K562 (cell line): ENCODE measurements at regions not wholly inside any gene's neighbourhood (a gene's known extent, or its start where the extent isn't known, plus 50 kb on each side); places are given as distances from the start of the nearest gene placed in this dataset.

ENCODE experiments used
- MYC ChIP-seq, 2 experiments: fragments of 250-450 bp in 1 of 2; sonication (Bioruptor Pico) in 1 of 2; IDR thresholded peaks; 2 replicates each; pipeline versions ENCODE4 v1.5.1 to v1.6.1; 2012 to 2021; ENCODE audit warnings: low read depth in 2 of 2, borderline replicate concordance in 1 of 2, improper control_type of control experiment in 1 of 2, low read length in 1 of 2, mild to moderate bottlenecking in 1 of 2, moderate library complexity in 1 of 2
- NRF1 ChIP-seq, 2 experiments: fragments of 450-650 bp; IDR thresholded peaks in 1 of 2; conservative IDR thresholded peaks in 1 of 2; 2 replicates each; pipeline ENCODE4 v1.6.1; 2014; ENCODE audit warnings: mild to moderate bottlenecking in 2 of 2
- PHF8 ChIP-seq: fragments of 200-600 bp; sonication (generic); IDR thresholded peaks from 2 replicates; pipeline ENCODE4 v1.6.1; 2012; ENCODE audit warnings: mixed run types, mild to moderate bottlenecking, inconsistent platforms, low read length, moderate library complexity, borderline replicate concordance
- POLR2A ChIP-seq: fragments of 450-650 bp; conservative IDR thresholded peaks from 2 replicates; pipeline ENCODE4 v1.6.1; 2016
- REST ChIP-seq, 2 experiments: fragments of 450-650 bp; formaldehyde crosslinking in 1 of 2; IDR thresholded peaks; 2 replicates each; pipeline versions ENCODE4 v1.4.0 to v1.6.1; 2014 to 2020; ENCODE audit warnings: mild to moderate bottlenecking in 2 of 2, borderline replicate concordance in 1 of 2, low read depth in 1 of 2
- SAFB ChIP-seq: fragments of 200-400 bp; formaldehyde crosslinking; IDR thresholded peaks from 2 replicates; pipeline ENCODE4 v1.6.1; 2017; ENCODE audit warnings: low read depth, low read length, borderline replicate concordance
- ZNF76 ChIP-seq: fragments of 250-450 bp; sonication (Bioruptor Pico); IDR thresholded peaks from 2 replicates; pipeline ENCODE4 v1.4.0; 2020; ENCODE audit warnings: mild to moderate bottlenecking, moderate library complexity, borderline replicate concordance
- TF ChIP-seq, protein P1 (sequence below), 2 experiments: IDR thresholded peaks; 2 replicates each; pipeline ENCODE4 v1.6.1; 2011; ENCODE audit warnings: borderline replicate concordance in 1 of 2, control low read depth in 1 of 2, low read depth in 1 of 2, low read length in 1 of 2, mild to moderate bottlenecking in 1 of 2, mixed read lengths in 1 of 2, moderate library complexity in 1 of 2; ENCODE audit not compliant: insufficient read depth in 1 of 2, insufficient read length in 1 of 2, poor library complexity in 1 of 2, severe bottlenecking in 1 of 2; ENCODE audit errors: extremely low read depth in 1 of 2
- TF ChIP-seq, protein P2 (sequence below): IDR thresholded peaks from 3 replicates; pipeline ENCODE4 v1.6.1; 2011; ENCODE audit warnings: borderline replicate concordance, mild to moderate bottlenecking; ENCODE audit not compliant: insufficient read length, insufficient read depth
- TF ChIP-seq, protein P3 (sequence below), 3 experiments: IDR thresholded peaks in 2 of 3; conservative IDR thresholded peaks in 1 of 3; 2 replicates each; pipeline ENCODE4 v1.5.1; 2011 to 2012; ENCODE audit warnings: low read length in 3 of 3, mild to moderate bottlenecking in 3 of 3, control low read depth in 2 of 3, improper control_type of control experiment in 1 of 3, inconsistent platforms in 1 of 3, low read depth in 1 of 3, mixed read lengths in 1 of 3, moderate library complexity in 1 of 3; ENCODE audit not compliant: insufficient read depth in 2 of 3

- TF ChIP-seq ZNF76 (CRISPR knock-in tag) (no peak), PHF8 (no peak), NRF1 (conservative IDR thresholded peaks at IDR 0.05 in 1 of 2, IDR thresholded peaks at IDR 0.05 in 1 of 2) (no peak), POLR2A (no peak), MYC (IDR thresholded peaks at IDR 0.05; ENCODE audit: low read depth, low read length) (no peak), MYC (CRISPR knock-in tag; IDR thresholded peaks at IDR 0.05; ENCODE audit: borderline replicate concordance, low read depth) (no peak), SAFB (no peak), REST (IDR thresholded peaks at IDR 0.05; ENCODE audit: borderline replicate concordance) (no peak), REST (CRISPR knock-in tag; IDR thresholded peaks at IDR 0.05; ENCODE audit: low read depth) (no peak)
- TF ChIP-seq, protein P1, sequence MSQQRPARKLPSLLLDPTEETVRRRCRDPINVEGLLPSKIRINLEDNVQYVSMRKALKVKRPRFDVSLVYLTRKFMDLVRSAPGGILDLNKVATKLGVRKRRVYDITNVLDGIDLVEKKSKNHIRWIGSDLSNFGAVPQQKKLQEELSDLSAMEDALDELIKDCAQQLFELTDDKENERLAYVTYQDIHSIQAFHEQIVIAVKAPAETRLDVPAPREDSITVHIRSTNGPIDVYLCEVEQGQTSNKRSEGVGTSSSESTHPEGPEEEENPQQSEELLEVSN (IDR thresholded peaks at IDR 0.05; ENCODE audit: borderline replicate concordance in 1 of 2, extremely low read depth in 1 of 2, insufficient read depth in 1 of 2, insufficient read length in 1 of 2, low read depth in 1 of 2, low read length in 1 of 2, poor library complexity in 1 of 2, severe bottlenecking in 1 of 2): no peak
- TF ChIP-seq, protein P2, sequence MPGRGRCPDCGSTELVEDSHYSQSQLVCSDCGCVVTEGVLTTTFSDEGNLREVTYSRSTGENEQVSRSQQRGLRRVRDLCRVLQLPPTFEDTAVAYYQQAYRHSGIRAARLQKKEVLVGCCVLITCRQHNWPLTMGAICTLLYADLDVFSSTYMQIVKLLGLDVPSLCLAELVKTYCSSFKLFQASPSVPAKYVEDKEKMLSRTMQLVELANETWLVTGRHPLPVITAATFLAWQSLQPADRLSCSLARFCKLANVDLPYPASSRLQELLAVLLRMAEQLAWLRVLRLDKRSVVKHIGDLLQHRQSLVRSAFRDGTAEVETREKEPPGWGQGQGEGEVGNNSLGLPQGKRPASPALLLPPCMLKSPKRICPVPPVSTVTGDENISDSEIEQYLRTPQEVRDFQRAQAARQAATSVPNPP: no peak
- TF ChIP-seq, protein P3, sequence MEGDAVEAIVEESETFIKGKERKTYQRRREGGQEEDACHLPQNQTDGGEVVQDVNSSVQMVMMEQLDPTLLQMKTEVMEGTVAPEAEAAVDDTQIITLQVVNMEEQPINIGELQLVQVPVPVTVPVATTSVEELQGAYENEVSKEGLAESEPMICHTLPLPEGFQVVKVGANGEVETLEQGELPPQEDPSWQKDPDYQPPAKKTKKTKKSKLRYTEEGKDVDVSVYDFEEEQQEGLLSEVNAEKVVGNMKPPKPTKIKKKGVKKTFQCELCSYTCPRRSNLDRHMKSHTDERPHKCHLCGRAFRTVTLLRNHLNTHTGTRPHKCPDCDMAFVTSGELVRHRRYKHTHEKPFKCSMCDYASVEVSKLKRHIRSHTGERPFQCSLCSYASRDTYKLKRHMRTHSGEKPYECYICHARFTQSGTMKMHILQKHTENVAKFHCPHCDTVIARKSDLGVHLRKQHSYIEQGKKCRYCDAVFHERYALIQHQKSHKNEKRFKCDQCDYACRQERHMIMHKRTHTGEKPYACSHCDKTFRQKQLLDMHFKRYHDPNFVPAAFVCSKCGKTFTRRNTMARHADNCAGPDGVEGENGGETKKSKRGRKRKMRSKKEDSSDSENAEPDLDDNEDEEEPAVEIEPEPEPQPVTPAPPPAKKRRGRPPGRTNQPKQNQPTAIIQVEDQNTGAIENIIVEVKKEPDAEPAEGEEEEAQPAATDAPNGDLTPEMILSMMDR (IDR thresholded peaks at IDR 0.05 in 2 of 3, conservative IDR thresholded peaks at IDR 0.05 in 1 of 3; ENCODE audit: insufficient read depth in 2 of 3, low read depth in 1 of 3, low read length in 3 of 3): no peak
Observed at GRCh38 chr6:1066449-1067090, 245.3 kb upstream of the FOXQ1 start.
